GM21390 (cell line): ENCODE measurements at regions not wholly inside any gene's neighbourhood (a gene's known extent, or its start where the extent isn't known, plus 50 kb on each side); places are given as distances from the start of the nearest gene placed in this dataset.

ENCODE experiments used
- ATAC-seq: cut with Tn5 transposase; IDR thresholded peaks from one replicate; pipeline ENCODE4 v1.9.1; 2021; ENCODE audit not compliant: unreplicated experiment

- no peak for ATAC-seq
Observed at GRCh38 chr2:22769497-22769896, 615.5 kb upstream of the KLHL29 start.

GRCh38 chr2:22784566-22784965 is 600.4 kb upstream of the KLHL29 start:
- no peak for ATAC-seq

DNA sequence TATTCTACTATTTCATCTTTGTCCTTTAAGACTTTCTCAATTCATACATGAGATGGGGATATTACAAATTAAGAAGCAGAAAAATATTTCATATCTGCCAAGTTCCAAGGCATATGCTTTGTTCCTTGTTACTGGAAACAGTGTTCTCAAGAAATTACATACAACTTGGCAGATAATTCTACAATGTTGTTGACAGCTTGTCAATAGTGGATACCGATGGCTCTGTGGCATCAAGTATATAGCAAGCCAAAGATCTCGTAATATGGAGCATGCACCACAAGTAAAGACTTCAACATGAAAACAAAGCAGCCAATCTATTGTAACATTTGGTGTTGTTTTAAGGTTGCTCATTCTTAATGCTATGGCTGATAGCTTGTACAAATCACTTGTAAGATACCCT is 598.2 kb upstream of the KLHL29 start:
- ATAC-seq = no peak

DNA sequence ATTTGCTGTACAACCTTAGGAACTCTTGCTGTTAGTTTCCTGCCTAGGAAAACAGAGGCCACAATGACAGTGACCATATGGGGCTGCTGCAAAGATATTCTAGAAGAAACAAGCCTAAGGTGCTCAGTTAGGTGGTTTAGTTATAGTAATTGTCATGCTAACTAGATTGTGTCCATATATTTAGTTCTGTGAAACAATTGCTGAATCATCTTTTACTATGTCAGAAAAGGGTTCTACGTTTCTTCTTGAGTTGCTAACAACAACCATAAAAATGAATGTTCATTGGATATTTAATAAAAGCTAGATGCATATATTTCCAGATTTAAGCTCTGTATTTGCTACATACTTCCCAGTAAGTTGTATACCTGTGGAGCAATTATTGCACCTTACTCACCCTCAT is 597.2 kb upstream of the KLHL29 start:
- no peak for ATAC-seq

DNA sequence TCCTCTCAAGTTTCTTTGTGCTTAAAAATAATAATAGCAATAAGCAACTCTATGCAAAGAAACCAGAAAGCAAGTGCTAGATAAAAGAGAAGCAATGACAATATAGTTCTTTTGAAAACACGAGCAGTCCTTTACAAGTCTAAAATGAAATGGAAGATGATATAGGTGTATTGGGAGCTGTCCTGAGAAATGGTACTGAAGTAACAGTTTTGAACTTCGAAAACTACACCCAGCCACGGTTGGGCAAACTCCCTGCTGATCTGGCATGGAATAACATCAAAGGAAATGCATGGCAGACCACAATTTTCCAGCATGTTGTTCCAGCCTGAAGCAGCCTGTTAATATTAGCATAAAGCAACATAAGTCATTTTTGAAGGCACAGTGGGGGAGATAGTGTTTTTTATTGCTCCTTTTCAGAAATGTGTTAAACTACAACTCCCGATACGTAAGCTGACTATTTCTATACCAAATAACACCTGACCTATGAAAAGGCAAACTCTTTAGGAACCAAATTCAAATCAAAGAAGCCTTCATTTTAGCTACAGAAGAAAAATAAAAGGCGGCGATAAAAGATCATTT is 596.1 kb upstream of the KLHL29 start:
- no peak for ATAC-seq

DNA sequence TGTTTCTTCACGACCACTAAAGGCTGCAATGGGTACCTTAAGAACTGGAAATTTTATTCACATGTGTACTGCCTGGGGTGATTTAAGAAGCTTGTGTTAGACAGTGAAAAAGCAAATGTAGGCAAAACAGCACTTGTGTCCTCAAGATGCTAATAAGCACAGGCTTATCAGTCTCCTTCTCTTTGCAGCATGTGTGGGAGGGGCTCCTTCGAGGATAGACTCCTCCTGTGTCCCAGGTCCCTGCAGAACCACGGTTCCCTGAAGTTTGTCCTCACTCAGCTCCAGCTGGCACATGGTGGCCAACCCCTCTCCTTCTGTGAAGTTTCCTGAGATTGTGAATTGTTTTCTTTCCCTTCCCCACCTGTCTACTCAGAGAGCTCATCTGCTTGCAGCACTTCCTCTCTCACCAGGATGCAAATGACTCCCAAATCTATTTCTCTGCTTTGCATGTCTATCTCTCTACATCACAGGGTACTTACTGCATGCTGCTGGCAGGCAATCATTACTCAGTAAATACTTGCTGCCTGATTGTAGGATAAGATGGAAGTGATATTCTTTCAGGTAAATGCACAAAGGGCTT is 589.6 kb upstream of the KLHL29 start:
- ATAC-seq = no peak

GRCh38 chr2:22798386-22798785 is 586.6 kb upstream of the KLHL29 start:
- ATAC-seq = no peak

GRCh38 chr2:22800412-22800811 is 584.6 kb upstream of the KLHL29 start:
- no peak for ATAC-seq

GRCh38 chr2:22801071-22801470 is 583.9 kb upstream of the KLHL29 start:
- no peak for ATAC-seq

- ATAC-seq = no peak
Observed at GRCh38 chr2:22801970-22802369, 583.0 kb upstream of the KLHL29 start.

DNA sequence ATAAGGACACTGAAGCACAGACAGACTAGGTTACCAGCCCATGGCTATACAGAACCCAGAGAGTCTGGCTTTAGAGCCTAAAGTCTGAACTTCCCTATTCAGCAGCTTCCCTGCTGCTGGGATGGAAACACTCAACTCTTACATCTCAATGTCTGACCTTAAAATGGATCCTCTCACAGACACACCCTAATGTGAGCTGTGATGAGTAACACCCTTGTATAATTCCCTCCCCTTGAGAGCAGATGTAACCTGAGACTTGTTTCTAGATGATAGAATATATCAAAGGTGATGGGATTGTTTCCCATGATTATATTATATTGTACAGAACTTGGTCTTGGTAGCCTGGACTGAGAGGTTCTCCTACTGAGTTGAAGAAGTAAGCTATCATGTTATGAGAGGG is 577.1 kb upstream of the KLHL29 start:
- no peak for ATAC-seq

- ATAC-seq = no peak
Observed at GRCh38 chr2:22810602-22811001, 574.4 kb upstream of the KLHL29 start.

- no peak for ATAC-seq
Observed at GRCh38 chr2:22812065-22812680, 572.8 kb upstream of the KLHL29 start.

DNA sequence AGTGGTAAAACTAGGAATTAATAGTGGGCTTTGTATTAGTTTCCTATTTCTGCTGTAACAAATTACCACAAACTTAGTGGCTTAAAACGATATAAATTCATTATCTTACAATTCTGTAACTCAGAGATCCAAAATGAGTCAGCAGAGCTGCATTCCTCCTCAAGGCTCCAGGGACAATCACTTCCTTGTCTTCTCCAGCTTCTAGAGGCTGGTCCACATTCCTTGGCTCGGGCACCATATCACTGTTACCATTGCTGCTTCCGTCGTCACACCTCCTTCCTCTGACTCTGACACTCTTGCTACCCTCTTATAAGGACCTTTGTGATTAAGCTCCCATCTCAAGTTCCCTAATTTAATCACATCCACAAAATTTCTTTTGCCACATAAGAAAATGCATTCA is 567.8 kb upstream of the KLHL29 start:
- ATAC-seq = no peak

GRCh38 chr2:22821458-22821857 is 563.5 kb upstream of the KLHL29 start:
- no peak for ATAC-seq

DNA sequence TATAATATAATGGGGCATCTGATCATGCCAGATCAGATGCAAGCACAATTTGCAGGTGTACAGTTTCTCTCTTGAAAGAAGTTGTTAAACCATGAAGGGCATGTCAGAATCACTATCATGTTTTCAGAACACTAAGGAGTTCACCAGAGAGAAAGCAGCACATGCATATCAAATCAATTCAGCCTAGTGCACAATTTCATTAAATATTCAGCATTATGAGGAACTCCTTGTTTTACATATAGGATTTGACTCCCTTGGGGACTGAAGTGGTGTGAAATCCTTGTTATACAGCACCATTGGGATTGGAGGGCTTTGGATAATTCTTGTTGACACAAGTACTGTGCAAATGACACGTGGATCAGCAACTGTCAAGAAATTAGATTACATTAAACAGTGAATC is 562.1 kb upstream of the KLHL29 start:
- ATAC-seq = no peak

DNA sequence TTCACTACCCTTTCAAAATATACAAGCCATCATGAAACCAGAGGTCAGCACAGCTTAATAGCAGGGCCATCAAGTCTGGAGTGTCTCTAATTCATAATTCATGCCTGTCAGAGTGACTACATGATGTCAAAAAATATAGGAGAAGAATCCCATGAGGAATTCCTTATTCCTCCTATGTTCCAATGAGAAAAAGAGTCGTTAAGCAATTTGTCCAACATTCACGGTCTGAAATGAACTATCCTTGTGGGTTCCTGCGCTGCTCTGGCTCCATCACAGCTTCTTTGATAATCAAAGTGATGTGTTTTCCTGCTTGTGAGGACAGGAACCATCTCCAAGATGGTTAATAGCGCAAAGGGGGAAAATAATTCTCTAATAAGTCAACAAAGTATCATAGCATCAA is 560.4 kb upstream of the KLHL29 start:
- no peak for ATAC-seq

DNA sequence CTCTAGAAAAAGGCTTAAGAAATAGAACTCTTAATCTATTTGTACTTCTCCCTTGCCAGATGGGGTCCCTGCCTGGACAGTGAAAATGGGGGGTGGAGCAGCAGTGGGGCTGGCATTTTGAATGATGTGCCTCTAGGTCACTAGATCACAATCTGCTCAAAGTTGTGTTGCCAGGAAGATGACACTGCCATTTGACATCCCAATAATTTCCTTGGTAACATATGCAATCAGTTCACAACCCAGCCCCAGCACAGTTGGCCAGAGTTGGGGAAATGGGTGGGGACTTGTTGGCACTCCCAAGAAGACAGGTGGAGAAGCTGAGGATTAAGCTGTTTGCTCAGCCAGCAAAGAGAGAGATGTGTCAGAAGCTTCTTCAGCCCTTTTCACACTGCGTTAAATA is 558.3 kb upstream of the KLHL29 start:
- no peak for ATAC-seq

GRCh38 chr2:22829791-22830190 is 555.2 kb upstream of the KLHL29 start:
- no peak for ATAC-seq

DNA sequence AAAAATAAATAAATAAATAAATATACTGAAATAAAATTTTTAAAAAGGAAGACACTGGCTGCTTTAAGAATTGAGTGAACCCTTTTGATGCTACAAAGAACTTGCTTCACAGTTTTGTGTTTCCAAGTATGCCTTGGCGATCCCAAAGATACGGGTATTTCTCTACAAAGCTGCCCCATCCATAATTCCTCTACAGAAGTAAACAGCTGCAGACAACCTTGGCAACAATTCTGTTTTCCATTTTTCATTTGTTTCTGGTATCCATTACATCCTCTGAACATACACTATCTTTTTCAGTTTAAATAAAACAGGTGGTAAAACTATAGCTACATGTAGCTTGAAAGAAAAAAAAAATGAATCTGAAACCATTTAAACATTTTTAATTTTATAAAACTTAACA is 552.8 kb upstream of the KLHL29 start:
- ATAC-seq = no peak

DNA sequence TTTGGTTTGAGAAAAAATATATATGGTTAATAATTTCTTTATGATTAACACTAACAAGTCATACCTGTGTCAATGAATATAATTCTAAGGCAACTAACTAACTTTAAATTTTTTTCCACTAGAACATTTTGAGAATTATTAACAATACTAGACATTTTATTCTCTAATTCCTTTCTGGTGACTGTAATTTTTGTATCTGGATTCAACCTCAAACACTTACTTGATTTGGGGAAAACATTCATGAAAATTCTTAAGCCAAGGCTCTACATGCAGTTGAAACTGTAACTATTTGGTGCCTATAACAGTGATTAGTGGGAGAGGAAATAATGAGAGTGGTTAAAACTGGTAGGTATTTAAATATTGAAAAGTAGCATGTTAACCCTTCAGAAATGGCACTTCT is 546.5 kb upstream of the KLHL29 start:
- ATAC-seq = no peak

DNA sequence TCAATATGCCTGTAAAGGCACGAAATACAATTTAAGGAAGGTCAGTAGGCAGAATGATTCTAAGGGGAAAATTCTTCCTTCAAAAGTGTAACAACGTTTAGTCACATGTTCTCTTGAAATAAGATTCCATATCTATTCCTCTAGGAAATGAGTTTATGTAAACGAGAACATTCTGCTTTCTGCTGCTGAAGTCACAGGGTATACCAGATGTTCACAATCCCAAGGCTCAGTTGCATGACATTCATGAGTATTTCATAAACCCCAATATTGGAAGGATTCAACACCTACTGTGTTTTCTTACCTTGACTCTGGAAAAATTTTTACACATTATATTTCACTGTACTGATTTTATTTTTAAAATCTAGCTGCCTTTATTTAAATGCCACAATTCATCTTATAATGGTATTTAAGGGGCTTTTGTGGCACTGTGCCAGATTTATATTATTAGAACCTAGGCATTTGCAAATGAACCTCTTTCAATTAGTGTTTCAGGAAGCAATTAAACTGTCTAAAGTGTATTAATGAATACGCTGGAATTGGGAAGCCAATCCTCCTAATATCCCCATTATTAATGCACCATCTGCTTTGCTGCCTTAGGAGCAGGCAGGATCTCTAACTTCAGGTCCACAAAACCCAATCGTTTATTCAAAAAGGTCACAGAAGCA is 542.6 kb upstream of the KLHL29 start:
- ATAC-seq = no peak
